WERI-Rb-1 (cell line): ENCODE measurements at regions not wholly inside any gene's neighbourhood (a gene's known extent, or its start where the extent isn't known, plus 50 kb on each side); places are given as distances from the start of the nearest gene placed in this dataset.

ENCODE experiments used
- DNase-seq: peaks from one replicate; pipeline ENCODE4 v3.0.0-alpha.2; 2020
- H3K27ac ChIP-seq: fragments of 250-450 bp; sonication (Bioruptor Pico); 2 replicates; pipeline ENCODE4 v1.5.1; 2020; ENCODE audit warnings: mild to moderate bottlenecking, moderate library complexity
- H3K27me3 ChIP-seq: fragments of 250-450 bp; sonication (Bioruptor Pico); 2 replicates; pipeline ENCODE4 v1.5.1; 2021; ENCODE audit warnings: mild to moderate bottlenecking, low read depth, moderate library complexity; ENCODE audit not compliant: insufficient read depth, severe bottlenecking
- H3K36me3 ChIP-seq: fragments of 250-450 bp; sonication (Bioruptor Pico); 2 replicates; pipeline ENCODE4 v1.5.1; 2020; ENCODE audit warnings: mild to moderate bottlenecking, moderate library complexity
- H3K4me3 ChIP-seq: 2 replicates; pipeline ENCODE4 v1.5.1; 2011; ENCODE audit warnings: low read depth, mild to moderate bottlenecking, control low read depth, low read length
- H3K9me3 ChIP-seq: fragments of 250-450 bp; sonication (Bioruptor Pico); 2 replicates; pipeline ENCODE4 v1.5.1; 2021; ENCODE audit warnings: mild to moderate bottlenecking, moderate library complexity; ENCODE audit not compliant: severe bottlenecking
- CTCF ChIP-seq: IDR thresholded peaks from 2 replicates; pipeline ENCODE4 v1.5.1; 2011; ENCODE audit warnings: low read depth, mild to moderate bottlenecking, control low read depth, inconsistent platforms, low read length

GRCh38 chr2:129008881-129009554 is 690.4 kb upstream of the HS6ST1 start:
- no peaks in the 10 kb centered on the region for H3K27me3 ChIP-seq
- H3K36me3 ChIP-seq = no peaks in the 10 kb centered on the region
- DNase-seq = no peak
- H3K4me3 ChIP-seq = no peak overlapping the region
- H3K9me3 ChIP-seq = no peaks in the 10 kb centered on the region
- no peak overlapping the region for H3K27ac ChIP-seq
- TF ChIP-seq CTCF = no peak

- no peaks in the 10 kb centered on the region for H3K9me3 ChIP-seq
- no peaks in the 10 kb centered on the region for H3K36me3 ChIP-seq
- TF ChIP-seq CTCF = no peak
- DNase-seq = no peak
- H3K4me3 ChIP-seq = no peak overlapping the region
- H3K27me3 ChIP-seq = no peaks in the 10 kb centered on the region
- H3K27ac ChIP-seq = no peak overlapping the region
These were observed 691.0 kb upstream of the HS6ST1 start for GRCh38 chr2:129009555-129010146.

GRCh38 chr2:129010262-129010661 is 691.6 kb upstream of the HS6ST1 start:
- Histone ChIP-seq H3K9me3 (no peaks in the 10 kb centered on the region), H3K4me3 (no peak overlapping the region), H3K36me3 (no peaks in the 10 kb centered on the region), H3K27ac (no peak overlapping the region), H3K27me3 (no peaks in the 10 kb centered on the region)
- no peak for DNase-seq
- no peak for TF ChIP-seq CTCF

- DNase-seq = no peak
- H3K27ac ChIP-seq = no peak overlapping the region
- H3K4me3 ChIP-seq = no peak overlapping the region
- no peaks in the 10 kb centered on the region for H3K36me3 ChIP-seq
- no peaks in the 10 kb centered on the region for H3K27me3 ChIP-seq
- no peaks in the 10 kb centered on the region for H3K9me3 ChIP-seq
- TF ChIP-seq CTCF = no peak
These were observed 692.9 kb upstream of the HS6ST1 start for GRCh38 chr2:129011466-129012061.

- H3K36me3 ChIP-seq = no peaks in the 10 kb centered on the region
- H3K4me3 ChIP-seq = no peak overlapping the region
- no peaks in the 10 kb centered on the region for H3K27me3 ChIP-seq
- no peaks in the 10 kb centered on the region for H3K9me3 ChIP-seq
- DNase-seq = no peak
- no peak overlapping the region for H3K27ac ChIP-seq
- no peak for TF ChIP-seq CTCF
These were observed 695.8 kb upstream of the HS6ST1 start for GRCh38 chr2:129014432-129014831.
